ENCODE measurements at regions not wholly inside any gene's neighbourhood (a gene's known extent, or its start where the extent isn't known, plus 50 kb on each side); places are given as distances from the start of the nearest gene placed in this dataset.

DNA sequence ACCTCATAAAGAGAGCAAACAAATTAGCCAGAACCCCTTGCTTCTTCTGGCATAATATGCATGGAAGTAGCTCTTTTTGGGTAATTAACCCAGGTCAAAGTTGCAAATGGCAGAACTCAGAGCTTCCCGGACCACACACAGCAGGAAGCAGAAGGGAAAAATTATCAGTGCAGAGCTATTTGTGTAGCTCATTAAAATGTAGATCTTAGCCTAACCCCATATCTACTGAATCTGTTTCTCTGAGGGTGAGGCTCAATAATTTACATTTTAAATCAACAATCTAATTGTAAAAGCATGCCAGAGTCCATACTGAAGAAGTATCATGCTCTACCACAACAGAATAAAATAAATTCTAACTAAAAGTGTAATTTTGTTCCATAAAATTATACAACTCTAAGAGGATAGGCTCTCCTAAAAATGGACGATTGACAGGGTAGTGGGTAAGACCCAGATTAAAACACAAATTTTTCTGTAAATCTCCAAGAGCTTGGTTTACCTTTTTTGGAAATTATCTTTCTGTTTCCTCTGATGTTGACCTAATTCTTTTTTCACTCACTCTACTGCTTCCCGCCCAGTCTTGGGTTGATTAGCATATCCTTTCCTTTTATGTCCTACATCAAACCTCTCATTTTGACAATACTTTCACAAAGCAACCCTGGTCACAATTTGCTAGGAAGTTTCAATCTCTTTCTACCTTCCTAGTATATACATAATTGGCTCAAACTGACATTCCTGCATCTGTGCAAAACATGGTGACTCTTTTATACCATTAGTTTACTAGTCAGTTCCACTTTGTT, 213.3 kb upstream of the SLC16A7 start:
- no peaks in the 10 kb centered on the region for H3K9me1 ChIP-seq (ENCODE audit: insufficient read depth, low read length)
- no CpG with 5 or more reads among the region's 3 CpGs for WGBS, 2 experiments (ENCODE audit: extremely low coverage in 2 of 2, insufficient read length in 1 of 2)
- TF ChIP-seq CHD1 (IDR thresholded peaks at IDR 0.05; ENCODE audit: low read depth, low read length) (no peak), SMC3 (IDR thresholded peaks at IDR 0.05; ENCODE audit: low read depth, low read length) (no peak), MAFK (IDR thresholded peaks at IDR 0.05; ENCODE audit: low read depth, low read length) (no peak), POLR2A (IDR thresholded peaks at IDR 0.05; ENCODE audit: low read depth, low read length) (no peak)
- no peak overlapping the region for H3K56ac ChIP-seq (ENCODE audit: extremely low read depth, insufficient read depth, low read length)
- ATAC-seq (ENCODE audit: low read depth): peak; percentile 24; the same call in 1 of the 2 replicates
- no peak overlapping the region for H4K8ac ChIP-seq (ENCODE audit: low read depth in 2 of 2, low read length in 2 of 2)
- no peak overlapping the region for H2AK9ac ChIP-seq (replicated peaks; ENCODE audit: low read depth, low read length, poor library complexity)
- no peak overlapping the region for H2AK5ac ChIP-seq (ENCODE audit: low read depth, low read length)
- H3K4me1 ChIP-seq (ENCODE audit: control insufficient read depth, insufficient read depth, low read length): no peaks in the 10 kb centered on the region
- ChIA-PET POLR2A (ENCODE audit: unreplicated experiment) (no interaction called here), CTCF (interaction anchor here (0.7 kb wide), 1 partner anchor 17 kb away, joined by 3 read pairs; no protein-coding TSS in a partner anchor)
- no peaks in the 10 kb centered on the region for H4K20me1 ChIP-seq (ENCODE audit: insufficient read depth, low read length)
- H3K18ac ChIP-seq (ENCODE audit: low read depth, low read length): peak overlapping the region; percentile 92
- no peak overlapping the region for H2AFZ ChIP-seq (replicated peaks; ENCODE audit: low read length, poor library complexity)
- peak overlapping the region; percentile 36 for H3K4me3 ChIP-seq (ENCODE audit: insufficient read depth, low read depth, low read length)
- H3K9ac ChIP-seq (ENCODE audit: low read depth, low read length): peak overlapping the region; percentile 19; the same call in 1 of the 2 replicates
- no peaks in the 10 kb centered on the region for H3K27me3 ChIP-seq (ENCODE audit: control insufficient read depth, insufficient read depth, low read length)
- no peaks in the 10 kb centered on the region for H3K79me1 ChIP-seq (ENCODE audit: low read depth in 1 of 2, low read length in 2 of 2)
- intact Hi-C loops (cut with micrococcal nuclease) (no loop called here), in situ Hi-C loops (cut with MboI; ENCODE audit: low sequenced_read_pairs) (no loop called here), dilution Hi-C loops (cut with HindIII; ENCODE audit: low sequenced_read_pairs, unreplicated experiment) (no loop called here)
- no peak overlapping the region for H2BK20ac ChIP-seq (ENCODE audit: low read depth, low read length)
- H3K27ac ChIP-seq (ENCODE audit: insufficient read depth, low read length): peak overlapping the region; percentile 85; the same call in 1 of the 2 replicates
- no peak overlapping the region for H3K4ac ChIP-seq (ENCODE audit: low read depth, low read length)
- peak overlapping the region; percentile 62 for H2BK5ac ChIP-seq (ENCODE audit: low read depth, low read length, poor library complexity, severe bottlenecking)
- H3K14ac ChIP-seq (replicated peaks; ENCODE audit: low read depth, low read length): no peak overlapping the region
- no peak overlapping the region for H4K91ac ChIP-seq (ENCODE audit: insufficient read depth, low read depth, low read length)
- H4K5ac ChIP-seq (ENCODE audit: low read depth, low read length): peak overlapping the region; percentile 12
- H2BK15ac ChIP-seq (ENCODE audit: low read depth, low read length): no peak overlapping the region
- no peaks in the 10 kb centered on the region for H3K9me3 ChIP-seq (ENCODE audit: control insufficient read depth, insufficient read depth, low read length)
- H3K36me3 ChIP-seq (ENCODE audit: control insufficient read depth, insufficient read depth, low read length): no peaks in the 10 kb centered on the region
- H3K4me2 ChIP-seq (ENCODE audit: low read depth, low read length): peak overlapping the region; percentile 91
- H3K23ac ChIP-seq (ENCODE audit: low read depth, low read length): no peak overlapping the region
- no peak for DNase-seq
- H2BK120ac ChIP-seq (ENCODE audit: low read depth, low read length): no peak overlapping the region
- BruUV-seq (replicated peaks): no TSS peak

Data from IMR-90 (cell line).